Effector memory CD8-positive, alpha-beta T cell (primary cell): ENCODE measurements at regions not wholly inside any gene's neighbourhood (a gene's known extent, or its start where the extent isn't known, plus 50 kb on each side); places are given as distances from the start of the nearest gene placed in this dataset.
A peak's percentile ranks its signal among the peaks of the same experiment; 100 is the strongest.

ENCODE experiments used
- ATAC-seq: fragments of 150-1000 bp; cut with Tn5 transposase; replicated peaks from 2 replicates; pipeline ENCODE4 v1.10.0; 2021; ENCODE audit warnings: mild to moderate bottlenecking, moderate library complexity
- DNase-seq, 3 experiments: peaks; one replicate each; pipeline ENCODE4 v3.0.0; 2021
- H3K27ac Mint-ChIP-seq, 2 donors: one replicate each; pipeline ENCODE4 v1.8.0; 2022; ENCODE audit warnings: mild to moderate bottlenecking in 2 of 2, mixed read lengths in 2 of 2, moderate library complexity in 2 of 2
- H3K27me3 Mint-ChIP-seq, 2 donors: one replicate each; pipeline ENCODE4 v1.8.0; 2022; ENCODE audit warnings: mixed read lengths in 2 of 2
- H3K36me3 Mint-ChIP-seq: one replicate; pipeline ENCODE4 v1.8.0; 2022; ENCODE audit warnings: mild to moderate bottlenecking, moderate library complexity, mixed read lengths; ENCODE audit not compliant: insufficient read depth
- H3K4me1 Mint-ChIP-seq, 2 donors: one replicate each; pipeline ENCODE4 v1.8.0; 2022; ENCODE audit warnings: low read depth in 2 of 2, mixed read lengths in 2 of 2
- H3K4me3 Mint-ChIP-seq, 2 donors: one replicate each; pipeline ENCODE4 v1.8.0; 2022; ENCODE audit warnings: mild to moderate bottlenecking in 2 of 2, mixed read lengths in 2 of 2, moderate library complexity in 2 of 2
- H3K9me3 Mint-ChIP-seq, 2 donors: one replicate each; pipeline ENCODE4 v1.8.0; 2022; ENCODE audit warnings: mixed read lengths in 2 of 2

DNA sequence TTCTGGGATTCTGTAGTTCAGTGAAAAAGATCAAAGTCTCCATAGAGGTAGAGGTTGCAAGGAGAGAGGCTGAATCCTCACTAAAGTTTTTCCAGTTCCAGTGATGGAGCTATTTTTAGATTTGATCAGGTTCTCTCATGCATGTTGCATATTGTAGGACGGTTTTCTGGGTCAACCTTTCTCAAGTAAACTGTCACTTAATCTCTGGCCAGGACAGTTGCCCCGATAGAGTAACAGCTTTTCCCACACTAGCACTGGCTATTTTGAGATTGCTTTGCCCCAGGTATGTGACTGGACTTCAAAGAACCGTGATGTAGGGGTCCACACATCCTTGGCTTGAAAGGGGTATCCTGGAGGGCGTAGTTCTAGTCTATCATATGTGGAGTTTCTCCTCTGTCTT, 67.4 kb upstream of the EPCAM start:
- Mint-ChIP-seq H3K27me3 (peaks cover 23 to 42% of the 10 kb centered on the region in 2 donors), H3K36me3 (peaks cover 2% of the 10 kb centered on the region), H3K27ac (no peak overlapping the region), H3K4me3 (no peak overlapping the region), H3K4me1 (peaks cover 7 to 10% of the 10 kb centered on the region in 2 donors), H3K9me3 (no peaks in the 10 kb centered on the region)
- ATAC-seq, result no peak
- DNase-seq, result no peak

DNA sequence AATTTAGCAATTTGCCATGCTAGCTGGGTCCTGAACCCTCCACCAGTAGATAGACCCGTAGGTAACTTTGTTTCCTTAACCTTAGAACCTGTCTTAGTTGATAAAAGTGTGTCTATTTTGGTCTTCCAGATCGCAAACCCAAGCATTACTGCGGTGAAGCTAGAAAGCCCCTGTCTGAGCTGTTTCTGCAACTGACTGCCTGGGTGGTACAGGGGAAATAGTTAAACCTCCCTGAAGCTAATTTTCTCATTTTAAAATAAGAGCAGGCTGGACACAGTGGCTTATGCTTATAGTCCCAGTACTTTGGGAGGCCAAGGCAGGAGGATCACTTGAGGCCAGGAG, 67.9 kb upstream of the EPCAM start:
- no peak for DNase-seq
- no peak for ATAC-seq
- peaks cover 7 to 10% of the 10 kb centered on the region in 2 donors for H3K4me1 Mint-ChIP-seq
- peaks cover 2% of the 10 kb centered on the region for H3K36me3 Mint-ChIP-seq
- H3K4me3 Mint-ChIP-seq, result no peak overlapping the region
- no peaks in the 10 kb centered on the region for H3K9me3 Mint-ChIP-seq
- H3K27me3 Mint-ChIP-seq, result peaks cover 19 to 37% of the 10 kb centered on the region in 2 donors
- H3K27ac Mint-ChIP-seq, result no peak overlapping the region

DNA sequence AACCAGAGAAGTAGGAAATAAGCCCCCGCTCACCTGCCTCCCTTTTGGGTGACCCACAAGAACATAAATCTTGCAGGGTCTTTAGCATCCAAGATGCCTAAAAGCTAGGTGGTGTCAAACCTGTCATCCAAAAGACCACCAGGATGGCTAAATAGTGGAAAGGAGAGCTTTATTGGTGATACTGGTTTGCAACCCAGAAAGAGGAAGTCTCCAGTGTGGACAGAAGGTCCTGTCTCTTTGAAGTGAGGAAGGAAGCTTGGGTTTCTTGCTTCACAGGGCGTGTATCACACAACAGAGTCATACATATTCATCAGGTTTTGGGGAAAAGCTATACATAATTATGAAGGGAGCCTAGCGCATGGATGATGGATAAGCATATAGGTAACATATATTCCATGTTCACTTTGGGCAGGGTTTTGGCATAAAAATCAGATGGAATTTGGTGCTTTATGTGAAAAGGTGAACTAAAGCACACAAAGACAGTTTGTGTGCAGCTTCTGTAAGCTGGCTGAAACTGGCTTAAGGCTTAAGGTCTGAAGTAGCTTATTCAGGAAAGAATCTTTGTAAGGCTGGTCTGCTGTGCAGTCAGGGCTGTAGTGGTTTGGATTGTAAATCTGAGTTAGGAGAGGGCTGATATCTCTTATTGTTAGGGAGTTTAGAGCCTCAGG, 68.4 kb upstream of the EPCAM start:
- Mint-ChIP-seq H3K9me3 (no peaks in the 10 kb centered on the region), H3K36me3 (peaks cover 2% of the 10 kb centered on the region), H3K27ac (no peak overlapping the region), H3K4me3 (no peak overlapping the region), H3K27me3 (peaks cover 17 to 32% of the 10 kb centered on the region in 2 donors), H3K4me1 (peaks cover 7 to 10% of the 10 kb centered on the region in 2 donors)
- ATAC-seq, result peak; percentile 47
- DNase-seq, result no peak

DNA sequence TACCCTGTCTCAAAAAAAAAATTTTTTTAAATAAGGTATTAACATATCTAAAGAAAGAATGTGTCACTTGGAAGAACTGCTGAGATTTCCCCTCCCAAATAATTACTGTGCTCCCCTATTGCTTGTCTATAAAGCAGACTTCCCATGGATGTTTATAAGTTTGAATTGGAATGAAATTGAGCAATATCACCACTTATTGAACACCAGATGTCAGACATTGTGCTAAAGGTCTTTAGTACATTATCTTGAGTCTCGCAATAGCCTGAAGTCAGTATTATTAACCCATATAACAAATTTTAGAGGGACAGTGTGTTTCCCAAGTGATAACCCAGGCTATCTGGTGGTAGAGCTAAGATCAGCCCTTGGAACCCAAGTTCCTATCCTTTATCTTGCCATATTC, 69.0 kb upstream of the EPCAM start:
- H3K4me3 Mint-ChIP-seq, result no peak overlapping the region
- no peaks in the 10 kb centered on the region for H3K9me3 Mint-ChIP-seq
- H3K27ac Mint-ChIP-seq, result no peak overlapping the region
- H3K4me1 Mint-ChIP-seq, result peaks cover 7 to 10% of the 10 kb centered on the region in 2 donors
- ATAC-seq, result no peak
- DNase-seq, result no peak
- H3K36me3 Mint-ChIP-seq, result peaks cover 2% of the 10 kb centered on the region
- H3K27me3 Mint-ChIP-seq, result peaks cover 14 to 25% of the 10 kb centered on the region in 2 donors

DNA sequence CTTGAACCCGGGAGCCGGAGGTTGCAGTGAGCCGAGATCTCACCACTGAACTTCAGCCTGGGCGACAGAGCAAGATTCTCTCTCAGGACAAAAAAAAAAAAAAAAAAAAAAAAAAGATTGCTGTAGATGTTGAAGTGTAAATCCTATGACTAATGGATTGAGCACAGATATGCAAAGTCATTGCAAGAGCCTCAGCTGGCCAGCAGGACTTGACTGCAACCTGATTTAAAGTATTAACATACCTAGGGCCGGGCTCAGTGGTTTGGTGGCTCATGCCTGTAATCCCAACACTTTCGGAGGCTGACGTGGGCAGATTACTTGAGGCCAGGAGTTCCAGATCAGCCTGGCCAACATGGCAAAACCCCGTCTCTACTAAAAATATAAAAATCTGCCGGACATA, 69.6 kb upstream of the EPCAM start:
- peaks cover 9 to 20% of the 10 kb centered on the region in 2 donors for H3K27me3 Mint-ChIP-seq
- no peak for ATAC-seq
- no peak for DNase-seq
- H3K27ac Mint-ChIP-seq, result no peak overlapping the region
- H3K4me1 Mint-ChIP-seq, result peaks cover 7 to 10% of the 10 kb centered on the region in 2 donors
- H3K4me3 Mint-ChIP-seq, result no peak overlapping the region
- H3K9me3 Mint-ChIP-seq, result no peaks in the 10 kb centered on the region
- H3K36me3 Mint-ChIP-seq, result peaks cover 2% of the 10 kb centered on the region

DNA sequence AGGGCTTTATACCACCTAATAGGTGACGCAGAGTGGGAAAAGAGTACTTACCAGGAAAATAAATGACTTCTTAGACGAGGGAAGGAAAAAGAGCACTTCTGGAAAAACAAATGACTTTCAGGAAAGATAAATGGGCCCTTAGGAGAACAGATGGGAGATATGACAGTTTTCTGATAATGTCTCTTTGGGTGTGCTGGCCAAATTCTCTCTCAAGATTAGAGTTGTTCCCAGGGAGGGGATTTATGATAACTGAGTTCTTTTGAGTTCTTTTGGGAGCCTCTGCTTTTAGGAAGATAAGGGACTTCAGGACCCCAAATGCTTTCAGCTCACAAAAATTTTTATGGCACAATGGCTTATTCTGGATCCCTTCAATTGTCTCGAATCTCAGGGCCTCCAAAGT, 70.3 kb upstream of the EPCAM start:
- H3K27ac Mint-ChIP-seq, result no peak overlapping the region
- no peak overlapping the region for H3K4me3 Mint-ChIP-seq
- peaks cover 7 to 10% of the 10 kb centered on the region in 2 donors for H3K4me1 Mint-ChIP-seq
- H3K36me3 Mint-ChIP-seq, result peaks cover 2% of the 10 kb centered on the region
- peaks cover 12 to 19% of the 10 kb centered on the region in 2 donors for H3K27me3 Mint-ChIP-seq
- no peaks in the 10 kb centered on the region for H3K9me3 Mint-ChIP-seq
- DNase-seq, result no peak
- ATAC-seq, result no peak

DNA sequence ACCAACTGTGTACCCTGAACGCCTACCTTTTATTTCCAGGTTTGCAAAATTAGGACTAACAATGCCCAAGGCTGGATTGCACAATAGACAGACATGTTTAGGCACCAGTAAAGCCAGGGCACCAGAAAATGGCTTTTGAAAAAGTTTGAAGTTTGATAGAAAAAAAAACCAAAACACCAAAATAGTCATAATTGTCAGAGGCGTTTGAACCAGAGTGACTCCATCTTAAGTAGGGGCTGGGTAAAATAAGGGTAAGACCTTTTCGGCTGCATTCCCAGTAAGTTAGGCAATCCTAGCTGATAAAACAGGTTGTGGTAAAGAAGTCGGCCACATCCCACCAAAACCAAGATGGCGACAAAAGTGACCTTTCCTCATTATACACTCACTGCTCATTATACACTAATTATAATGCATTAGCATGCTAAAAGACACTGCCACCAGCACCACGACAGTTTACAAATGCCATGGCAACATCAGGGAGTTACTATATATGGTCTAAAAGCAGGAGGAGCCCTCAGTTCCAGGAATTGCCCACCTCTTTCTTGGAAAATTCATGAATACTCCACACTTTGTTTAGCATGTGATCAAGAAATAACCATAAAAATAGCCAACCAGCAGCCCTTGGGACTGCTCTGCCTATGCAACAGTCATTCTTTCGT, 71.2 kb upstream of the EPCAM start:
- H3K27me3 Mint-ChIP-seq, result peaks cover 13 to 19% of the 10 kb centered on the region in 2 donors
- peaks cover 7 to 10% of the 10 kb centered on the region in 2 donors for H3K4me1 Mint-ChIP-seq
- DNase-seq, result no peak
- no peak for ATAC-seq
- no peak overlapping the region for H3K27ac Mint-ChIP-seq
- H3K4me3 Mint-ChIP-seq, result no peak overlapping the region
- peaks cover 2% of the 10 kb centered on the region for H3K36me3 Mint-ChIP-seq
- no peaks in the 10 kb centered on the region for H3K9me3 Mint-ChIP-seq

DNA sequence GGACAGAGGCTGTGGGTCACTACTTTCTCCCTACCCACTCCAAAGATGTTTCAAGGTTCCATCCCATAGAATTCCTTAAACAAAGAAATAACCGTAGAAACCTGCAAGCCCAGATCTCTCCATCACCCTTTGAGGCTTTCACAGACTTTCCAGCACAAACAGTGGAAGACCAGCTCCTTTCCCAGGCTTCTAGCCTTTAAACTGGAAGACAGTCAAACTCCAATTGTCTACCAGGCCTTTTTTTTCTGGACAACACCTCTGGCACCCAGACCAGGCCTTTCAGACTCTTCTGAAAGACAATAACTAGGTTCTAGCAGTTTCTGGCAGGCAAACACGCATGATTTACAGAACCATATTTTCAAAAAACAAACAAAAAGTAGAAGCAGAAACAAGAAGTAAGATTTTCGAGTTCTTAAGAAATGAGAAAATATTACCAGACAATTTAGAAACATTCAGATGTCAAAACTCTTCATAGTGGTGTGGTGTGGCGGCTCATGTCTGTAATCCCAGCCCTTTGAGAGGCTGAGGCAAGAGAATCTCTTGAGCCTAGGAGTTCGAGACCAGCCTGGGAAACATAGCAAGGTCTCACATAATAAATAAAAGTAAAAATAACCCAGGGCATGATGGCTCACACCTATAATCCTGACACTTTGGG, 73.0 kb upstream of the EPCAM start:
- no peaks in the 10 kb centered on the region for H3K9me3 Mint-ChIP-seq
- peaks cover 2% of the 10 kb centered on the region for H3K36me3 Mint-ChIP-seq
- no peak for DNase-seq
- H3K27ac Mint-ChIP-seq, result no peak overlapping the region
- H3K4me3 Mint-ChIP-seq, result no peak overlapping the region
- H3K27me3 Mint-ChIP-seq, result peaks cover 9 to 12% of the 10 kb centered on the region in 2 donors
- H3K4me1 Mint-ChIP-seq, result peaks cover 7 to 8% of the 10 kb centered on the region in 2 donors
- ATAC-seq, result no peak

DNA sequence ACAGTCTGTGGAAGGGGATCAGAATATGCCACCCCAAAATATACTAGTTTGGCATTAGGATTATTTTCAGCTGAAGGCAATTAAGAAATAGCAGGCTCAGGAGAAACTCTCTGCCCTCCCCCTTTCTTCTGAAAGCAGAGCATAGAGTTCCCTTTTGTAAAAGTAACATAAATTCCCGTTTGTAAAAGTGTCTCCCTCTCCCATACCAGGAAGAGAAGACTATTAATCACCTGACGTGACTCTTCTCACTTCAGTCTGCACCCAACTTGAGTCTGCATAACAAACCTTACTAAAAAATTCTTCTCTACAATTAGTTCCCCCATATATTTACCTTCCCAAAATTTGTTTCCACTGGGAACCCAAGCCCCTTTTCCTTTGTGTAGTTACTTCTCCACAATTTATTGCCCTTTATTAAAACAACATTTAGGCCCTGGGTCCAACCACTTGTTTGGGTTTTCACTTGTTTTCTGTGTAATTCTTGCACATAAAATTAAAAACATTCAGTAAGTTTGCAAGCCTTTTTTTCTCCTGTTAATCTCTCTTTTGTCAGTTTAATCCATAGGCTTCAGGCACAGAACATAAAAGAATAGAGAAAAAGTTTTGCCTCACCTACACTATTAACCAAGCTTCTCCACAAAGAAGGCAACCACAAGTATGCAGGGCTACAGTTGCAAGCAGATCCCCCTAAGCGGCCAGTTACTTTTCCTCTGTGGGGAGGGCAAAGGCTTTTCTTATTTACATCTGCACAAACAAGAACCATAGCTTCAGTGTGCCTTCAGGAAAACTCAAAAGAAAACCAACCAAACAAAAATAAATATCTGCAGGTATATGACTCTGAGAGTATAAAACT, 73.8 kb upstream of the EPCAM start:
- peaks cover 5 to 12% of the 10 kb centered on the region in 2 donors for H3K27me3 Mint-ChIP-seq
- H3K27ac Mint-ChIP-seq, result no peak overlapping the region
- no peak for ATAC-seq
- H3K9me3 Mint-ChIP-seq, result no peaks in the 10 kb centered on the region
- H3K4me3 Mint-ChIP-seq, result no peak overlapping the region
- no peak for DNase-seq
- H3K36me3 Mint-ChIP-seq, result no peaks in the 10 kb centered on the region
- H3K4me1 Mint-ChIP-seq, result peaks cover under 1% of the 10 kb centered on the region in 2 donors

DNA sequence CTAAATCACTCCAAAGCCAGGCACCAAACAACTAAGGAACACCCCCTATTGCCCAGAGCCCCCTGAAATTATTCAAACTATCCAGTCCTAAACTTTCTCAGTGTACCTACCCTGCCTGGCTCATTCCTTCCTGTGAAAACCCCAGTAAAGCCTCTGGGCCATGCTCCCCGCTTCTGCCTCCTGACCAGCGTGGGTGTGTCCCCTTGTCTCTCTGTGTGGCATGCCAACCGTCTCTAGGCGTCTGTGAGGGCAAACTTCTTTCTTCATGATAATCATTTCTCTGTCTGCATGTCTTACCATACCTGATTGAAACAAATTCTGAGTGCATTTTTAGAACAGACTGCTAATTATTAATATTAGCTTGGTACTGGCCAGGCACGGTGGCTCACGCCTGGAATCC, 75.1 kb upstream of the EPCAM start:
- Mint-ChIP-seq H3K9me3 (no peaks in the 10 kb centered on the region), H3K36me3 (no peaks in the 10 kb centered on the region), H3K4me1 (no peaks in the 10 kb centered on the region), H3K27ac (no peak overlapping the region), H3K27me3 (peaks cover 0 to 12% of the 10 kb centered on the region in 2 donors), H3K4me3 (no peak overlapping the region)
- DNase-seq (no peak), ATAC-seq (no peak)

DNA sequence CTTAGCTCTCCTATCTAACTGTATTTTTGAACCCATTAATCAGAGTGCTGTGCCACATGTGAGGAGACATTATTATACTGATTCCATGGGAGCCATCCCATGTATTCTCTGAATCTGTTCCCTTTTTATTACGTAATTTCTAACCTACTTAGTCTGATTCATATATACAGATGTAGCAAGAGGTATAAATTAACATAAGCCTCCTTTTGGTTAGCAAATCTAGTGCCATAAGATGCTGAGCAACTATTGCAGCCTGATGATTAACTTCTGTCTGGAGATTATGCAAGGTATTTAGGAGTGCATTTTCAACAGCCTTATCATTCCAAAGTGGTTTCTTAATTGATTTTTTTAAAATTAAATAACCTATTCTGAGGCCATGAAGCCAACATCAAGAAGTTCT, 80.2 kb upstream of the EPCAM start:
- Mint-ChIP-seq H3K4me1 (no peaks in the 10 kb centered on the region), H3K4me3 (no peak overlapping the region), H3K27ac (no peak overlapping the region), H3K9me3 (no peaks in the 10 kb centered on the region), H3K36me3 (no peaks in the 10 kb centered on the region), H3K27me3 (peaks cover 7 to 12% of the 10 kb centered on the region in 2 donors)
- DNase-seq (no peak), ATAC-seq (no peak)

DNA sequence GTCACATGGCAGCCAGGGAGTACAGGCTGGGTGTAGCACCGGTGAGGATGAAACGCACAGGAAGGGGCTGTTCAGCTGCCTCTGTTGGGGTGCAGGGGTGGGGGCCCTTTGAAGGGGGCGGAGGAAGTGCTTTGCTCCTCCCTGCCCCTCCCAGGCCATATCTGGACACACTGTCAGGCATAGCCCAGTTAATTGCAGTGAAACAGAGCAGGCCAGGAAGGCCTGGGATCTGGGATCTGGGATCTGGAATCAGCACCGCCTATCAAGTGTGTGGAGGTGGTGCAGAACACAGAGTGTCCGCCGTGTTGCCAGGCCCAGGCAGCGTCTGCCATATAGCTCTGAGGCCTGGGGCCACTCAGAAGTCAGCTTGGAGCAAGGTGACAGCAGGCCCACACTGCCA, 85.5 kb upstream of the EPCAM start:
- peaks cover 0 to 28% of the 10 kb centered on the region in 2 donors for H3K27me3 Mint-ChIP-seq
- H3K27ac Mint-ChIP-seq, result no peak overlapping the region
- DNase-seq, result no peak
- no peak for ATAC-seq
- peaks cover 0 to 1% of the 10 kb centered on the region in 2 donors for H3K4me1 Mint-ChIP-seq
- no peaks in the 10 kb centered on the region for H3K9me3 Mint-ChIP-seq
- no peaks in the 10 kb centered on the region for H3K36me3 Mint-ChIP-seq
- no peak overlapping the region for H3K4me3 Mint-ChIP-seq

DNA sequence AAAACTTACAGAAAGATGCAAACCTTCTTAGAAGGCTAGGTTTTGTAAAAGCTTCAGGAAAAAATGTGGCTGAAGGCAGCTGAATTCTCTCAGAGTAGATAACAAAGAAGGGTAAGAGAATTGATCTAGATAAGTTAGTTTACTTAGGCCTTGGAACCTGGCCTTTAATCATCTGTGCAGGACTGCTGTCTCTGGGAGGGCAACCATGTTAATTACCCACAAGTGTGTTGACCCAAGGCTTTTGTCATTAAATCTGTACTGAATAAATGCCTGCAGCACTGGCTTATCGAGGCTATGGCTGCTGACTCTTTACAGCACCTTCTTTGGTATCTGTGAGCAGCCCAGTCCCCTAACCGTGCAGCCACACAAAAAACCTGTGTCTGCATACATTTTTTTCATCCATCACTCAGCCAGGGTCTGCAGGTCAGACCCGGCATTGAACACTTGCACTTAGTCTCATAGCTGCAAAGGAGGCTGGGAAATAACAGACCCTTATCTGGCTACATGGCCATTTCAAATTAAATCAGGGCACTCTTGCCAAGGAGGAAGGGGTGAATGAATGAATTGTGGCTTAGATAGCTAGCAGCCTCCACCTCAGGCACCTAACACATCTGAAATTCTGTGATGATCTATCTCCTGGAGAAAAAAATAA, 86.4 kb upstream of the EPCAM start:
- Mint-ChIP-seq H3K4me1 (peaks cover 0 to 1% of the 10 kb centered on the region in 2 donors), H3K27me3 (peaks cover 0 to 25% of the 10 kb centered on the region in 2 donors), H3K9me3 (no peaks in the 10 kb centered on the region), H3K27ac (no peak overlapping the region), H3K36me3 (no peaks in the 10 kb centered on the region), H3K4me3 (no peak overlapping the region)
- DNase-seq (no peak), ATAC-seq (no peak)
